H1 (cell line): ENCODE measurements at regions not wholly inside any gene's neighbourhood (a gene's known extent, or its start where the extent isn't known, plus 50 kb on each side); places are given as distances from the start of the nearest gene placed in this dataset.

Experiments
- CHD2 ChIP-seq: IDR thresholded peaks from 2 replicates; pipeline ENCODE4 v1.6.1; 2012; ENCODE audit warnings: low read length, improper control_type of control experiment
- EZH2 ChIP-seq: fragments of 200-600 bp; sonication (generic); IDR thresholded peaks from 2 replicates; pipeline ENCODE4 v1.7.1; 2012; ENCODE audit warnings: low read depth, mild to moderate bottlenecking, moderate library complexity, low read length, inconsistent platforms; ENCODE audit not compliant: severe bottlenecking
- GTF2F1 ChIP-seq: IDR thresholded peaks from 2 replicates; pipeline ENCODE4 v1.6.1; 2012; ENCODE audit warnings: low read depth, low read length, improper control_type of control experiment, borderline replicate concordance
- KDM5A ChIP-seq: fragments of 200-600 bp; IDR thresholded peaks from 2 replicates; pipeline ENCODE4 v1.7.1; 2012; ENCODE audit warnings: mild to moderate bottlenecking, low read length, inconsistent platforms, mixed read lengths
- RFX5 ChIP-seq: IDR thresholded peaks from 2 replicates; pipeline ENCODE4 v1.6.1; 2011; ENCODE audit warnings: low read depth, low read length, improper control_type of control experiment, borderline replicate concordance
- RXRA ChIP-seq: IDR thresholded peaks from 2 replicates; pipeline ENCODE4 v1.6.1; 2011; ENCODE audit warnings: low read depth, mild to moderate bottlenecking, low read length, moderate library complexity; ENCODE audit not compliant: insufficient read depth
- TAF1 ChIP-seq: IDR thresholded peaks from 2 replicates; pipeline ENCODE4 v1.6.1; 2011; ENCODE audit warnings: mild to moderate bottlenecking, low read depth, low read length
- TAF7 ChIP-seq: optimal IDR thresholded peaks from 2 replicates; pipeline ENCODE3; 2011; ENCODE audit warnings: low read depth, mild to moderate bottlenecking, inconsistent platforms, low read length, moderate library complexity, borderline replicate concordance
- YY1 ChIP-seq: IDR thresholded peaks from 2 replicates; pipeline ENCODE4 v1.6.1; 2011; ENCODE audit warnings: low read depth, mild to moderate bottlenecking, low read length
- TF ChIP-seq, protein P1 (sequence below), 3 experiments: IDR thresholded peaks; 1 replicate in 2 of 3; 2 replicates in 1 of 3; pipeline versions ENCODE4 v1.5.1 to v1.6.1; 2011; ENCODE audit warnings: low read length in 3 of 3, mild to moderate bottlenecking in 3 of 3, inconsistent platforms in 2 of 3, low read depth in 1 of 3, moderate library complexity in 1 of 3; ENCODE audit not compliant: insufficient read depth in 1 of 3; ENCODE audit errors: control extremely low read depth in 1 of 3
- TF ChIP-seq, protein P2 (sequence below): fragments of 300-600 bp; sonication (generic); IDR thresholded peaks from 2 replicates; pipeline ENCODE4 v1.7.1; 2012; ENCODE audit warnings: low read length, moderate library complexity, mild to moderate bottlenecking, inconsistent platforms; ENCODE audit not compliant: insufficient replicate concordance
- TF ChIP-seq, protein P3 (sequence below): IDR thresholded peaks from 2 replicates; pipeline ENCODE4 v1.6.1; 2011; ENCODE audit warnings: low read length, improper control_type of control experiment

DNA sequence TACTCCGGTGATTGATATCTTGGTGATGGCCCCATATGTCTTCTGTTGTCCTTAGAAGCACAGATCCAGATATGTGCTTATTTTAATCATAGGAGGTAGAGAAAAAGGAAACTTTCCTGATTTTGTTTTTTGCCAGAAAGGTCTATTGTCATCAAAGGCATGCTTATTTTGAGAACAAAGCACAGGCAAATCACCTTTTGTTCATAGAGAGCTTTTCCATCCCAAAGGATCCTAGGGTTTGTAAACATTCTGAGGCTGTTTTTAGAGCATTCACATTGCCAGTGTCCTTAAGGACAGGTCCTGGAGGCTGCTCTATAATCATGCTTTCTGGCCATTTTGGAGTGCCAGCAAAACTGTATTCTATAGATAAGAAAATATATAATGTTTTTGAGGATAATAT, 148.5 kb upstream of the SEL1L start:
- TF ChIP-seq EZH2 (no peak), KDM5A (no peak), CHD2 (no peak), RXRA (no peak), TAF7 (no peak), TAF1 (no peak), YY1 (no peak), GTF2F1 (no peak), RFX5 (no peak)
- TF ChIP-seq, protein P1, sequence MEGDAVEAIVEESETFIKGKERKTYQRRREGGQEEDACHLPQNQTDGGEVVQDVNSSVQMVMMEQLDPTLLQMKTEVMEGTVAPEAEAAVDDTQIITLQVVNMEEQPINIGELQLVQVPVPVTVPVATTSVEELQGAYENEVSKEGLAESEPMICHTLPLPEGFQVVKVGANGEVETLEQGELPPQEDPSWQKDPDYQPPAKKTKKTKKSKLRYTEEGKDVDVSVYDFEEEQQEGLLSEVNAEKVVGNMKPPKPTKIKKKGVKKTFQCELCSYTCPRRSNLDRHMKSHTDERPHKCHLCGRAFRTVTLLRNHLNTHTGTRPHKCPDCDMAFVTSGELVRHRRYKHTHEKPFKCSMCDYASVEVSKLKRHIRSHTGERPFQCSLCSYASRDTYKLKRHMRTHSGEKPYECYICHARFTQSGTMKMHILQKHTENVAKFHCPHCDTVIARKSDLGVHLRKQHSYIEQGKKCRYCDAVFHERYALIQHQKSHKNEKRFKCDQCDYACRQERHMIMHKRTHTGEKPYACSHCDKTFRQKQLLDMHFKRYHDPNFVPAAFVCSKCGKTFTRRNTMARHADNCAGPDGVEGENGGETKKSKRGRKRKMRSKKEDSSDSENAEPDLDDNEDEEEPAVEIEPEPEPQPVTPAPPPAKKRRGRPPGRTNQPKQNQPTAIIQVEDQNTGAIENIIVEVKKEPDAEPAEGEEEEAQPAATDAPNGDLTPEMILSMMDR (IDR thresholded peaks at IDR 0.05; ENCODE audit: control extremely low read depth in 1 of 3, insufficient read depth in 1 of 3, low read depth in 1 of 3, low read length in 3 of 3): no peak
- TF ChIP-seq, protein P2, sequence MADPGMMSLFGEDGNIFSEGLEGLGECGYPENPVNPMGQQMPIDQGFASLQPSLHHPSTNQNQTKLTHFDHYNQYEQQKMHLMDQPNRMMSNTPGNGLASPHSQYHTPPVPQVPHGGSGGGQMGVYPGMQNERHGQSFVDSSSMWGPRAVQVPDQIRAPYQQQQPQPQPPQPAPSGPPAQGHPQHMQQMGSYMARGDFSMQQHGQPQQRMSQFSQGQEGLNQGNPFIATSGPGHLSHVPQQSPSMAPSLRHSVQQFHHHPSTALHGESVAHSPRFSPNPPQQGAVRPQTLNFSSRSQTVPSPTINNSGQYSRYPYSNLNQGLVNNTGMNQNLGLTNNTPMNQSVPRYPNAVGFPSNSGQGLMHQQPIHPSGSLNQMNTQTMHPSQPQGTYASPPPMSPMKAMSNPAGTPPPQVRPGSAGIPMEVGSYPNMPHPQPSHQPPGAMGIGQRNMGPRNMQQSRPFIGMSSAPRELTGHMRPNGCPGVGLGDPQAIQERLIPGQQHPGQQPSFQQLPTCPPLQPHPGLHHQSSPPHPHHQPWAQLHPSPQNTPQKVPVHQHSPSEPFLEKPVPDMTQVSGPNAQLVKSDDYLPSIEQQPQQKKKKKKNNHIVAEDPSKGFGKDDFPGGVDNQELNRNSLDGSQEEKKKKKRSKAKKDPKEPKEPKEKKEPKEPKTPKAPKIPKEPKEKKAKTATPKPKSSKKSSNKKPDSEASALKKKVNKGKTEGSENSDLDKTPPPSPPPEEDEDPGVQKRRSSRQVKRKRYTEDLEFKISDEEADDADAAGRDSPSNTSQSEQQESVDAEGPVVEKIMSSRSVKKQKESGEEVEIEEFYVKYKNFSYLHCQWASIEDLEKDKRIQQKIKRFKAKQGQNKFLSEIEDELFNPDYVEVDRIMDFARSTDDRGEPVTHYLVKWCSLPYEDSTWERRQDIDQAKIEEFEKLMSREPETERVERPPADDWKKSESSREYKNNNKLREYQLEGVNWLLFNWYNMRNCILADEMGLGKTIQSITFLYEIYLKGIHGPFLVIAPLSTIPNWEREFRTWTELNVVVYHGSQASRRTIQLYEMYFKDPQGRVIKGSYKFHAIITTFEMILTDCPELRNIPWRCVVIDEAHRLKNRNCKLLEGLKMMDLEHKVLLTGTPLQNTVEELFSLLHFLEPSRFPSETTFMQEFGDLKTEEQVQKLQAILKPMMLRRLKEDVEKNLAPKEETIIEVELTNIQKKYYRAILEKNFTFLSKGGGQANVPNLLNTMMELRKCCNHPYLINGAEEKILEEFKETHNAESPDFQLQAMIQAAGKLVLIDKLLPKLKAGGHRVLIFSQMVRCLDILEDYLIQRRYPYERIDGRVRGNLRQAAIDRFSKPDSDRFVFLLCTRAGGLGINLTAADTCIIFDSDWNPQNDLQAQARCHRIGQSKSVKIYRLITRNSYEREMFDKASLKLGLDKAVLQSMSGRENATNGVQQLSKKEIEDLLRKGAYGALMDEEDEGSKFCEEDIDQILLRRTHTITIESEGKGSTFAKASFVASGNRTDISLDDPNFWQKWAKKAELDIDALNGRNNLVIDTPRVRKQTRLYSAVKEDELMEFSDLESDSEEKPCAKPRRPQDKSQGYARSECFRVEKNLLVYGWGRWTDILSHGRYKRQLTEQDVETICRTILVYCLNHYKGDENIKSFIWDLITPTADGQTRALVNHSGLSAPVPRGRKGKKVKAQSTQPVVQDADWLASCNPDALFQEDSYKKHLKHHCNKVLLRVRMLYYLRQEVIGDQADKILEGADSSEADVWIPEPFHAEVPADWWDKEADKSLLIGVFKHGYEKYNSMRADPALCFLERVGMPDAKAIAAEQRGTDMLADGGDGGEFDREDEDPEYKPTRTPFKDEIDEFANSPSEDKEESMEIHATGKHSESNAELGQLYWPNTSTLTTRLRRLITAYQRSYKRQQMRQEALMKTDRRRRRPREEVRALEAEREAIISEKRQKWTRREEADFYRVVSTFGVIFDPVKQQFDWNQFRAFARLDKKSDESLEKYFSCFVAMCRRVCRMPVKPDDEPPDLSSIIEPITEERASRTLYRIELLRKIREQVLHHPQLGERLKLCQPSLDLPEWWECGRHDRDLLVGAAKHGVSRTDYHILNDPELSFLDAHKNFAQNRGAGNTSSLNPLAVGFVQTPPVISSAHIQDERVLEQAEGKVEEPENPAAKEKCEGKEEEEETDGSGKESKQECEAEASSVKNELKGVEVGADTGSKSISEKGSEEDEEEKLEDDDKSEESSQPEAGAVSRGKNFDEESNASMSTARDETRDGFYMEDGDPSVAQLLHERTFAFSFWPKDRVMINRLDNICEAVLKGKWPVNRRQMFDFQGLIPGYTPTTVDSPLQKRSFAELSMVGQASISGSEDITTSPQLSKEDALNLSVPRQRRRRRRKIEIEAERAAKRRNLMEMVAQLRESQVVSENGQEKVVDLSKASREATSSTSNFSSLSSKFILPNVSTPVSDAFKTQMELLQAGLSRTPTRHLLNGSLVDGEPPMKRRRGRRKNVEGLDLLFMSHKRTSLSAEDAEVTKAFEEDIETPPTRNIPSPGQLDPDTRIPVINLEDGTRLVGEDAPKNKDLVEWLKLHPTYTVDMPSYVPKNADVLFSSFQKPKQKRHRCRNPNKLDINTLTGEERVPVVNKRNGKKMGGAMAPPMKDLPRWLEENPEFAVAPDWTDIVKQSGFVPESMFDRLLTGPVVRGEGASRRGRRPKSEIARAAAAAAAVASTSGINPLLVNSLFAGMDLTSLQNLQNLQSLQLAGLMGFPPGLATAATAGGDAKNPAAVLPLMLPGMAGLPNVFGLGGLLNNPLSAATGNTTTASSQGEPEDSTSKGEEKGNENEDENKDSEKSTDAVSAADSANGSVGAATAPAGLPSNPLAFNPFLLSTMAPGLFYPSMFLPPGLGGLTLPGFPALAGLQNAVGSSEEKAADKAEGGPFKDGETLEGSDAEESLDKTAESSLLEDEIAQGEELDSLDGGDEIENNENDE: peak; percentile 84
- TF ChIP-seq, protein P3, sequence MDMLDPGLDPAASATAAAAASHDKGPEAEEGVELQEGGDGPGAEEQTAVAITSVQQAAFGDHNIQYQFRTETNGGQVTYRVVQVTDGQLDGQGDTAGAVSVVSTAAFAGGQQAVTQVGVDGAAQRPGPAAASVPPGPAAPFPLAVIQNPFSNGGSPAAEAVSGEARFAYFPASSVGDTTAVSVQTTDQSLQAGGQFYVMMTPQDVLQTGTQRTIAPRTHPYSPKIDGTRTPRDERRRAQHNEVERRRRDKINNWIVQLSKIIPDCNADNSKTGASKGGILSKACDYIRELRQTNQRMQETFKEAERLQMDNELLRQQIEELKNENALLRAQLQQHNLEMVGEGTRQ: no peak
